ENCODE measurements at regions not wholly inside any gene's neighbourhood (a gene's known extent, or its start where the extent isn't known, plus 50 kb on each side); places are given as distances from the start of the nearest gene placed in this dataset.

GRCh38 chr11:111097191-111097590 is 148.3 kb upstream of the POU2AF2 start:
- Mint-ChIP-seq H3K9me3 (no peaks in the 10 kb centered on the region), H3K36me3 (ENCODE audit: low read depth) (no peaks in the 10 kb centered on the region), H3K27me3 (no peaks in the 10 kb centered on the region), H3K4me3 (peak overlapping the region; percentile 69), H3K4me1 (ENCODE audit: low read depth) (no peaks in the 10 kb centered on the region), H3K27ac (no peak overlapping the region)
- intact Hi-C loops (cut with micrococcal nuclease): no loop called here

DNA sequence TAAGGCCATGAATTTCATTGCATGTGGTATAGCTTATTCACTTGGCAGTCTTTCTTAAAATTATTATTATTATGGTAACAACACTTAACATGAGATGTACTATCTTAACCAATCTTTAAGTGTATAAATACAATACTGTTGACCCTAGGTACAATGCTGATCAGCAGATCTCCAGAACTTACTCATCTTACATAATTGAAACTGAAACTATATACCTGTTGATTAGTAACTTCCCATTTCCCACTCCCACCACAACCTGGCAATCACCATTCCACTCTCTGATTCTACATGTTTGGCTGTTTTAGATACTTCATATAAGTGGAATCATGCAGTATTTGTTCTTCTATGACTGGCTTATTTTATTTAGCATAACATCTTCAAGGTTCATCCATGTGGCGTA is 150.2 kb upstream of the POU2AF2 start:
- Mint-ChIP-seq H3K36me3 (ENCODE audit: low read depth) (no peaks in the 10 kb centered on the region), H3K27me3 (no peaks in the 10 kb centered on the region)
- intact Hi-C loops (cut with micrococcal nuclease): no loop called here

DNA sequence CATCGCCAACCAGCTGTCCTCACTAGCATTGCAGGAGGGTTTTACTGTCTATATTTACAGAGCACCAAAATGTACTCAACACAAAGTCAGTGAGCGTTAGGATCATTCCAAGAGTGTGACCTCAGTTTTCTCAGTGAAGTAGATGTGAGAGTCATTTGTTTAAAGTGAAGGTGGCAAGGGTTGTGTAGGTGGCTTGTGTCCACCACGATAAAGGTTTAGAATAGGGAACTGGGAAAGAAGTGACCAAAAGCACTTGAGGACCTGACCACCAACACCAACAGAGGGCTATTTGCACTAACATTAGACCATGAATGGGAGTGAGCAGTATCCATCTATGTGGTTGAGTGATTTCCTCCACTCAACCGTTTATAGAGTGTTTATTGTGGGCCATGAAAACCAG is 152.5 kb upstream of the POU2AF2 start:
- Mint-ChIP-seq H3K4me3 (no peak overlapping the region), H3K27me3 (peaks cover 2% of the 10 kb centered on the region), H3K9me3 (no peaks in the 10 kb centered on the region), H3K36me3 (ENCODE audit: low read depth) (no peaks in the 10 kb centered on the region), H3K4me1 (ENCODE audit: low read depth) (no peaks in the 10 kb centered on the region), H3K27ac (no peak overlapping the region)
- intact Hi-C loops (cut with micrococcal nuclease): no loop called here

More for the DNA sequence above, 150.2 kb upstream of the POU2AF2 start:
- no peaks in the 10 kb centered on the region for H3K9me3 Mint-ChIP-seq
- H3K27ac Mint-ChIP-seq: no peak overlapping the region
- no peak overlapping the region for H3K4me3 Mint-ChIP-seq
- H3K4me1 Mint-ChIP-seq (ENCODE audit: low read depth): no peaks in the 10 kb centered on the region

DNA sequence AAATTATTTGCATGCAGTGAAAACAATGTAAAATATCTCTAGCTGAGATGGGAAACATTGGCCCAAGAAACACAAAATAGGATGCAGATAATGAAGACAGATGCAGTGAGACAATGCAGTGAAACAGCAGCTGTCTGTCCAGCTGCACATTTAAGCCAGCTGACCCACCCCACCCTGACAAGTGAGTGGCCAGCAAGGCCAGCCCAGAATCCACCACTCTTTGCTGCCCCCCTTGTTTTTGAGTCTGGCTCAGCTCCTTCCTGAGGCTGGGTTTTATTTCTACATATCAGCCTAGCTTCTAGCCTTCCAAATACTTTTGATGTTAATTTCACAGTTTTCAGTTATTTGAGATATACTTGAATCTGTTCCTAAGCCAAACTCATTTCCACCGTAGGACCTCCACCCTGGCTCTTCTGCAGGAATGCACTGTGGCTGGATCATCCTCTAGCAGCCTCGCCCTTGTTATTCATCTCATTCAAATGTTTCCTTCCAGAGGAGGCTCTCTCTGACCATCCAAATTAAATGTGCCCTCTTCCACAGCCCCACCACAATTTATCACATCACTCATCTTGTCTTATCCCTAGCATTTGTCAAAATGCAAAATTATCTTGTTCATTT is 154.1 kb upstream of the POU2AF2 start:
- Mint-ChIP-seq H3K4me3 (no peak overlapping the region), H3K27me3 (peaks cover 2% of the 10 kb centered on the region), H3K36me3 (ENCODE audit: low read depth) (no peaks in the 10 kb centered on the region), H3K27ac (no peak overlapping the region), H3K9me3 (no peaks in the 10 kb centered on the region), H3K4me1 (ENCODE audit: low read depth) (no peaks in the 10 kb centered on the region)
- intact Hi-C loops (cut with micrococcal nuclease): no loop called here

- no peaks in the 10 kb centered on the region for H3K9me3 Mint-ChIP-seq
- no peaks in the 10 kb centered on the region for H3K36me3 Mint-ChIP-seq (ENCODE audit: low read depth)
- intact Hi-C loops (cut with micrococcal nuclease): no loop called here
- peaks cover 2% of the 10 kb centered on the region for H3K27me3 Mint-ChIP-seq
- H3K27ac Mint-ChIP-seq: no peak overlapping the region
- H3K4me3 Mint-ChIP-seq: no peak overlapping the region
- H3K4me1 Mint-ChIP-seq (ENCODE audit: low read depth): no peaks in the 10 kb centered on the region
These were observed 155.8 kb upstream of the POU2AF2 start for GRCh38 chr11:111089759-111090158.

GRCh38 chr11:111088847-111089355 is 156.6 kb upstream of the POU2AF2 start:
- no peak overlapping the region for H3K27ac Mint-ChIP-seq
- intact Hi-C loops (cut with micrococcal nuclease): no loop called here
- H3K4me3 Mint-ChIP-seq: no peak overlapping the region
- peaks cover 2% of the 10 kb centered on the region for H3K27me3 Mint-ChIP-seq
- no peaks in the 10 kb centered on the region for H3K9me3 Mint-ChIP-seq
- no peaks in the 10 kb centered on the region for H3K4me1 Mint-ChIP-seq (ENCODE audit: low read depth)
- H3K36me3 Mint-ChIP-seq (ENCODE audit: low read depth): no peaks in the 10 kb centered on the region

GRCh38 chr11:111086058-111086457 is 159.5 kb upstream of the POU2AF2 start:
- Mint-ChIP-seq H3K9me3 (no peaks in the 10 kb centered on the region), H3K4me3 (no peak overlapping the region), H3K4me1 (ENCODE audit: low read depth) (no peaks in the 10 kb centered on the region), H3K36me3 (ENCODE audit: low read depth) (no peaks in the 10 kb centered on the region), H3K27me3 (peaks cover 2% of the 10 kb centered on the region), H3K27ac (no peak overlapping the region)
- intact Hi-C loops (cut with micrococcal nuclease): no loop called here

DNA sequence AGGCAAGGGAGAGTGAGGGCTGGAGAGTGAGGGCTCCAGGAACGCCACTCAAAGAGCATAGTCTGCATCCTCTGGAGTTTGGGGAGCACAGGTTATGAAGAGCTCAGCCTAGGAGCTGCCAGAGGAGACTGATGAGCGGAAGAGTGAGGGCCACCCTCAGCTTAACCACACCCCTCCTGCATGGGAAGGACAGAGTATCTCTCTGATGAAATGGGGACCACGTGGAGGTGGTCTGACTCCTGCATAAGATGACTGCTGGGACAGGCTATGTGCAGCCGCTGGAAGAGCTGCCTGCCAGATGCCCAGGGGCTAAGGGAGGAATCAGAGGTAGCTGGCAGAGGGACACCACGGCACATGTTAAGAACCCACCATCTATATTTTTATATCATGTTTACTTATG is 162.9 kb upstream of the POU2AF2 start:
- intact Hi-C loops (cut with micrococcal nuclease): no loop called here
- no peaks in the 10 kb centered on the region for H3K27me3 Mint-ChIP-seq
- H3K9me3 Mint-ChIP-seq: no peaks in the 10 kb centered on the region
- H3K4me1 Mint-ChIP-seq (ENCODE audit: low read depth): no peaks in the 10 kb centered on the region
- no peaks in the 10 kb centered on the region for H3K36me3 Mint-ChIP-seq (ENCODE audit: low read depth)
- H3K4me3 Mint-ChIP-seq: no peak overlapping the region
- H3K27ac Mint-ChIP-seq: no peak overlapping the region

- H3K27me3 Mint-ChIP-seq: no peaks in the 10 kb centered on the region
- no peaks in the 10 kb centered on the region for H3K4me1 Mint-ChIP-seq (ENCODE audit: low read depth)
- H3K4me3 Mint-ChIP-seq: no peak overlapping the region
- intact Hi-C loops (cut with micrococcal nuclease): no loop called here
- H3K27ac Mint-ChIP-seq: no peak overlapping the region
- no peaks in the 10 kb centered on the region for H3K9me3 Mint-ChIP-seq
- no peaks in the 10 kb centered on the region for H3K36me3 Mint-ChIP-seq (ENCODE audit: low read depth)
These were observed 164.5 kb upstream of the POU2AF2 start for GRCh38 chr11:111081021-111081511.

GRCh38 chr11:111077530-111078322 is 167.8 kb upstream of the POU2AF2 start:
- intact Hi-C loops (cut with micrococcal nuclease): no loop called here
- no peak overlapping the region for H3K27ac Mint-ChIP-seq
- no peaks in the 10 kb centered on the region for H3K27me3 Mint-ChIP-seq

DNA sequence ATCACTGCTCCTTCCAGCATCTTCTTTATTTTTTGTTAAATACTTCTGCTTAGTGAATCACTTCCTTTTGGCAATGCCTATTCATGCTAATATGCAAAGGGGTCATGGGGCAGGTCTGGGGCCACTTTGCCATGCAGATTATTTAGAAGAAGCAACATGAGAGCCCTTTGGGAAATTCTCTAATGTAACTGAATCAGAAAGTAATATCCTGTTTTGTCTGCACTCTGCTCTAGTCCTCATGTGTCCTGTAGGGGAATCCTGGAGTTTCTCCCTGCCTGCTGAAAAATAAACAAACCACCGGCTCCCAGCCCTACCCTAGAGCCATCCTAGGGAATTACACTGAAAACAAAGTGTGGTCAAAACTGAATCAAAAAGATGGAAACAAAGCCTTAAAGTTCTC is 176.5 kb upstream of the POU2AF2 start:
- H3K9me3 Mint-ChIP-seq: peaks cover 8% of the 10 kb centered on the region

More at GRCh38 chr11:111077530-111078322, 167.8 kb upstream of the POU2AF2 start:
- Mint-ChIP-seq H3K9me3 (no peaks in the 10 kb centered on the region), H3K36me3 (ENCODE audit: low read depth) (no peaks in the 10 kb centered on the region), H3K4me3 (no peak overlapping the region), H3K4me1 (ENCODE audit: low read depth) (no peaks in the 10 kb centered on the region)

GRCh38 chr11:111067994-111068393 is 177.5 kb upstream of the POU2AF2 start:
- Mint-ChIP-seq H3K36me3 (ENCODE audit: low read depth) (no peaks in the 10 kb centered on the region), H3K4me1 (ENCODE audit: low read depth) (peaks cover 13% of the 10 kb centered on the region), H3K27ac (no peak overlapping the region), H3K27me3 (no peaks in the 10 kb centered on the region), H3K9me3 (peaks cover 8% of the 10 kb centered on the region), H3K4me3 (no peak overlapping the region)
- intact Hi-C loops (cut with micrococcal nuclease): no loop called here

More for the DNA sequence above, 176.5 kb upstream of the POU2AF2 start:
- intact Hi-C loops (cut with micrococcal nuclease): no loop called here
- H3K27ac Mint-ChIP-seq: no peak overlapping the region
- H3K27me3 Mint-ChIP-seq: no peaks in the 10 kb centered on the region
- H3K36me3 Mint-ChIP-seq (ENCODE audit: low read depth): no peaks in the 10 kb centered on the region
- H3K4me3 Mint-ChIP-seq: no peak overlapping the region
- peaks cover 13% of the 10 kb centered on the region for H3K4me1 Mint-ChIP-seq (ENCODE audit: low read depth)

DNA sequence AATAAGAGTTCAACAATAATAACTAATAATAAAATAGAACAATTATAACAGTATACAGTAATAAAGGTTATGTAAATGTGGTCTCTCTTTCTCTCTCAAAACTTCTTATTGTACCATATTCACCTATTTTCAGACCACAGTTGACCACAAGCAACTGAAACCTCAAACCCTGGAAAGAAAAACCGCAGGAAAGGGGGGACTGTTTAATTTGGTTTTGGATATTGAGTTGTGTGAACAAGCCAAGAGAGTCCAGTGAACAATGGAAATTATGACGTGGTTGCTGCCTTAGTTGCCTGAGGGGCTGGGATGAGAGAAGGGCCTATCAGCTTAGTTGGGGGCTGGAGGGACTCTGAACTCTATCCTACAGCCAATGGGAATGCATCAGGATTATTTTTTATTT is 178.7 kb upstream of the POU2AF2 start:
- Mint-ChIP-seq H3K4me3 (no peak overlapping the region), H3K27ac (no peak overlapping the region), H3K36me3 (ENCODE audit: low read depth) (no peaks in the 10 kb centered on the region), H3K9me3 (peaks cover 8% of the 10 kb centered on the region), H3K4me1 (ENCODE audit: low read depth) (peaks cover 13% of the 10 kb centered on the region), H3K27me3 (no peaks in the 10 kb centered on the region)
- intact Hi-C loops (cut with micrococcal nuclease): no loop called here

- H3K9me3 Mint-ChIP-seq: peaks cover 8% of the 10 kb centered on the region
- peaks cover 9% of the 10 kb centered on the region for H3K4me1 Mint-ChIP-seq (ENCODE audit: low read depth)
- H3K36me3 Mint-ChIP-seq (ENCODE audit: low read depth): no peaks in the 10 kb centered on the region
- H3K4me3 Mint-ChIP-seq: no peak overlapping the region
- no peaks in the 10 kb centered on the region for H3K27me3 Mint-ChIP-seq
- H3K27ac Mint-ChIP-seq: no peak overlapping the region
- intact Hi-C loops (cut with micrococcal nuclease): no loop called here
These were observed 181.6 kb upstream of the POU2AF2 start for GRCh38 chr11:111063726-111064517.
